ENCODE measurements at regions not wholly inside any gene's neighbourhood (a gene's known extent, or its start where the extent isn't known, plus 50 kb on each side); places are given as distances from the start of the nearest gene placed in this dataset.

GRCh38 chr5:23579566-23579965, 72.2 kb downstream of the PRDM9 start:
- TF ChIP-seq USF1 (IDR thresholded peaks at IDR 0.05) (no peak), FOXM1 (IDR thresholded peaks at IDR 0.05; ENCODE audit: borderline replicate concordance, low read depth) (no peak), CEBPB (IDR thresholded peaks at IDR 0.05) (no peak), YY1 (IDR thresholded peaks at IDR 0.05; ENCODE audit: low read depth) (no peak), CREB1 (IDR thresholded peaks at IDR 0.05; ENCODE audit: low read depth) (no peak), RAD21 (IDR thresholded peaks at IDR 0.05; ENCODE audit: low read depth) (no peak)

GRCh38 chr5:23583081-23583480, 75.7 kb downstream of the PRDM9 start:
- TF ChIP-seq EGR1 (IDR thresholded peaks at IDR 0.05) (no peak), TCF12 (IDR thresholded peaks at IDR 0.05; ENCODE audit: low read depth) (no peak), YY1 (IDR thresholded peaks at IDR 0.05; ENCODE audit: low read depth) (no peak), EP300 (IDR thresholded peaks at IDR 0.05; ENCODE audit: borderline replicate concordance) (no peak), CREB1 (IDR thresholded peaks at IDR 0.05; ENCODE audit: low read depth) (no peak), NFIC (IDR thresholded peaks at IDR 0.05) (no peak), REST (IDR thresholded peaks at IDR 0.05; ENCODE audit: low read depth) (no peak), RAD21 (IDR thresholded peaks at IDR 0.05; ENCODE audit: low read depth) (no peak), ZBTB7A (IDR thresholded peaks at IDR 0.05; ENCODE audit: low read depth) (no peak), FOXM1 (IDR thresholded peaks at IDR 0.05; ENCODE audit: borderline replicate concordance, low read depth) (no peak), MAX (IDR thresholded peaks at IDR 0.05) (no peak), CEBPB (IDR thresholded peaks at IDR 0.05) (no peak), TAF1 (IDR thresholded peaks at IDR 0.05; ENCODE audit: low read depth) (no peak), USF1 (IDR thresholded peaks at IDR 0.05) (no peak), TEAD4 (IDR thresholded peaks at IDR 0.05) (no peak)

- TF ChIP-seq YY1 (IDR thresholded peaks at IDR 0.05; ENCODE audit: low read depth) (no peak), EGR1 (IDR thresholded peaks at IDR 0.05) (no peak), TEAD4 (IDR thresholded peaks at IDR 0.05) (no peak), ZBTB7A (IDR thresholded peaks at IDR 0.05; ENCODE audit: low read depth) (no peak), CREB1 (IDR thresholded peaks at IDR 0.05; ENCODE audit: low read depth) (no peak), EP300 (IDR thresholded peaks at IDR 0.05; ENCODE audit: borderline replicate concordance) (no peak), TAF1 (IDR thresholded peaks at IDR 0.05; ENCODE audit: low read depth) (no peak), TCF12 (IDR thresholded peaks at IDR 0.05; ENCODE audit: low read depth) (no peak), MAX (IDR thresholded peaks at IDR 0.05) (no peak), NFIC (IDR thresholded peaks at IDR 0.05) (no peak), USF1 (IDR thresholded peaks at IDR 0.05) (no peak), REST (IDR thresholded peaks at IDR 0.05; ENCODE audit: low read depth) (no peak), CEBPB (IDR thresholded peaks at IDR 0.05) (no peak), FOXM1 (IDR thresholded peaks at IDR 0.05; ENCODE audit: borderline replicate concordance, low read depth) (no peak), RAD21 (IDR thresholded peaks at IDR 0.05; ENCODE audit: low read depth) (no peak)
Measured at GRCh38 chr5:23588841-23589326, 81.5 kb downstream of the PRDM9 start.

GRCh38 chr5:23591250-23591649, 83.8 kb downstream of the PRDM9 start:
- TF ChIP-seq USF1 (IDR thresholded peaks at IDR 0.05) (no peak), TCF12 (IDR thresholded peaks at IDR 0.05; ENCODE audit: low read depth) (no peak), CREB1 (IDR thresholded peaks at IDR 0.05; ENCODE audit: low read depth) (no peak), RAD21 (IDR thresholded peaks at IDR 0.05; ENCODE audit: low read depth) (no peak), TEAD4 (IDR thresholded peaks at IDR 0.05) (no peak), NFIC (IDR thresholded peaks at IDR 0.05) (no peak), EP300 (IDR thresholded peaks at IDR 0.05; ENCODE audit: borderline replicate concordance) (no peak), CEBPB (IDR thresholded peaks at IDR 0.05) (no peak)

- no peak for TF ChIP-seq ZBTB7A (IDR thresholded peaks at IDR 0.05; ENCODE audit: low read depth)
- TF ChIP-seq YY1 (IDR thresholded peaks at IDR 0.05; ENCODE audit: low read depth) = no peak
- TF ChIP-seq NFIC (IDR thresholded peaks at IDR 0.05) = no peak
- no peak for TF ChIP-seq FOXM1 (IDR thresholded peaks at IDR 0.05; ENCODE audit: borderline replicate concordance, low read depth)
- TF ChIP-seq CREB1 (IDR thresholded peaks at IDR 0.05; ENCODE audit: low read depth) = no peak
- TF ChIP-seq USF1 (IDR thresholded peaks at IDR 0.05) = no peak
- no peak for TF ChIP-seq TAF1 (IDR thresholded peaks at IDR 0.05; ENCODE audit: low read depth)
- TF ChIP-seq REST (IDR thresholded peaks at IDR 0.05; ENCODE audit: low read depth) = no peak
- no peak for TF ChIP-seq EP300 (IDR thresholded peaks at IDR 0.05; ENCODE audit: borderline replicate concordance)
Measured at GRCh38 chr5:23606927-23607326, 99.5 kb downstream of the PRDM9 start.
